ENCODE measurements at regions not wholly inside any gene's neighbourhood (a gene's known extent, or its start where the extent isn't known, plus 50 kb on each side); places are given as distances from the start of the nearest gene placed in this dataset.

GRCh38 chr11:17157761-17158160 lies 50.0 kb downstream of the PIK3C2A start:
- Histone ChIP-seq H3K27ac (ENCODE audit: low read depth, low read length) (no peak overlapping the region), H3K4me1 (ENCODE audit: control insufficient read depth, low read length) (peaks cover 26% of the 10 kb centered on the region), H4K20me1 (ENCODE audit: control insufficient read depth, insufficient read depth, low read depth, low read length) (no peaks in the 10 kb centered on the region), H3K79me2 (ENCODE audit: control insufficient read depth, low read length) (peaks cover 56% of the 10 kb centered on the region), H3K9me2 (replicated peaks; ENCODE audit: control insufficient read depth, low read length) (no peaks in the 10 kb centered on the region), H3F3A (ENCODE audit: control insufficient read depth, insufficient read depth) (0 out of 2 replicates have a peak, but pooled peaks cover 3% of the 10 kb centered on the region), H3K36me3 (ENCODE audit: control insufficient read depth, low read length) (peaks cover 14% of the 10 kb centered on the region), H3K9me3 (ENCODE audit: control insufficient read depth, insufficient read depth, low read length) (no peaks in the 10 kb centered on the region), H3K27me3 (ENCODE audit: control insufficient read depth, low read length) (no peaks in the 10 kb centered on the region), H3K4me2 (ENCODE audit: low read length) (no peak overlapping the region), H3K4me3 (ENCODE audit: low read length) (no peak overlapping the region)
- no peak for TF ChIP-seq CTCF (IDR thresholded peaks at IDR 0.05; ENCODE audit: low read depth, low read length, poor library complexity, severe bottlenecking)
- TF ChIP-seq EZH2phosphoT487 (IDR thresholded peaks at IDR 0.05; ENCODE audit: borderline replicate concordance, low read length) = no peak

DNA sequence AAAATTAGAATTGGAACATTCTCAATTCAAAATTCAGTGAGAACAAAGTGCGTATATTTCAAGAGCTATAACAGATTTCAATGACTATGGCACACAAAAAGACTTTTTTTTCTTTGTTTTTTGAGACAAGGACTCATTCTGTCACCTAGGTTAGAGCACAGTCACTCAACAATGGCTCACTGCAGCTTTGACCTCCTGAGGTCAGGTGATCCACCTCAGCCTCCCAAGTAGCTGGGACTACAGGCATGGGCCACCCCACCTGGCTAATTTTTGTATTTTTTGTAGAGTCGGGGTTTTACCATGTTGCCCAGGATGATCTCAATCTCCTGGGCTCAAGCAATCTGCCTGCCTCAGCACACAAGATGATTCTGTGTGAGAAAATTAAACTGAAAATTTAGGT lies 51.5 kb downstream of the PIK3C2A start:
- Histone ChIP-seq H3F3A (ENCODE audit: control insufficient read depth, insufficient read depth) (0 out of 2 replicates have a peak, but pooled peaks cover 3% of the 10 kb centered on the region), H3K9me3 (ENCODE audit: control insufficient read depth, insufficient read depth, low read length) (no peaks in the 10 kb centered on the region), H4K20me1 (ENCODE audit: control insufficient read depth, insufficient read depth, low read depth, low read length) (no peaks in the 10 kb centered on the region), H3K4me2 (ENCODE audit: low read length) (no peak overlapping the region), H3K4me1 (ENCODE audit: control insufficient read depth, low read length) (peaks cover 11% of the 10 kb centered on the region), H3K79me2 (ENCODE audit: control insufficient read depth, low read length) (peaks cover 42% of the 10 kb centered on the region), H3K4me3 (ENCODE audit: low read length) (no peak overlapping the region), H3K9me2 (replicated peaks; ENCODE audit: control insufficient read depth, low read length) (no peaks in the 10 kb centered on the region), H3K27ac (ENCODE audit: low read depth, low read length) (no peak overlapping the region), H3K36me3 (ENCODE audit: control insufficient read depth, low read length) (peaks cover 14% of the 10 kb centered on the region), H3K27me3 (ENCODE audit: control insufficient read depth, low read length) (no peaks in the 10 kb centered on the region)
- TF ChIP-seq EZH2phosphoT487 (IDR thresholded peaks at IDR 0.05; ENCODE audit: borderline replicate concordance, low read length) (no peak), CTCF (IDR thresholded peaks at IDR 0.05; ENCODE audit: low read depth, low read length, poor library complexity, severe bottlenecking) (no peak)

GRCh38 chr11:17154409-17155159 lies 53.2 kb downstream of the PIK3C2A start:
- 0 out of 2 replicates have a peak, but pooled peaks cover 4% of the 10 kb centered on the region for H3F3A ChIP-seq (ENCODE audit: control insufficient read depth, insufficient read depth)
- no peak overlapping the region for H3K27ac ChIP-seq (ENCODE audit: low read depth, low read length)
- no peaks in the 10 kb centered on the region for H3K9me2 ChIP-seq (replicated peaks; ENCODE audit: control insufficient read depth, low read length)
- TF ChIP-seq CTCF (IDR thresholded peaks at IDR 0.05; ENCODE audit: low read depth, low read length, poor library complexity, severe bottlenecking) (no peak), EZH2phosphoT487 (IDR thresholded peaks at IDR 0.05; ENCODE audit: borderline replicate concordance, low read length) (no peak)
- H3K4me2 ChIP-seq (ENCODE audit: low read length) = no peak overlapping the region
- no peaks in the 10 kb centered on the region for H3K27me3 ChIP-seq (ENCODE audit: control insufficient read depth, low read length)
- no peaks in the 10 kb centered on the region for H3K4me1 ChIP-seq (ENCODE audit: control insufficient read depth, low read length)
- H3K9me3 ChIP-seq (ENCODE audit: control insufficient read depth, insufficient read depth, low read length) = no peaks in the 10 kb centered on the region
- no peak overlapping the region for H3K4me3 ChIP-seq (ENCODE audit: low read length)
- H3K36me3 ChIP-seq (ENCODE audit: control insufficient read depth, low read length) = peaks cover 17% of the 10 kb centered on the region
- peaks cover 25% of the 10 kb centered on the region for H3K79me2 ChIP-seq (ENCODE audit: control insufficient read depth, low read length)
- H4K20me1 ChIP-seq (ENCODE audit: control insufficient read depth, insufficient read depth, low read depth, low read length) = no peaks in the 10 kb centered on the region

Measured in DOHH2 (cell line).